GM23248 (cell line): ENCODE measurements at regions not wholly inside any gene's neighbourhood (a gene's known extent, or its start where the extent isn't known, plus 50 kb on each side); places are given as distances from the start of the nearest gene placed in this dataset.

Experiments
- EZH2 ChIP-seq: fragments of 200-600 bp; sonication (generic); IDR thresholded peaks from 2 replicates; pipeline ENCODE4 v1.6.1; 2018; ENCODE audit warnings: antibody characterized with exemption, mild to moderate bottlenecking; ENCODE audit not compliant: insufficient read depth, poor library complexity, severe bottlenecking
- EZH2phosphoT487 ChIP-seq: fragments of 200-600 bp; sonication (generic); IDR thresholded peaks from 2 replicates; pipeline ENCODE4 v1.6.1; 2018; ENCODE audit warnings: antibody characterized with exemption, moderate library complexity, mild to moderate bottlenecking, low read depth; ENCODE audit not compliant: insufficient read depth

GRCh38 chr6:130680116-130680515, 147.1 kb upstream of the SMLR1 start:
- no peak for TF ChIP-seq EZH2phosphoT487
- TF ChIP-seq EZH2: no peak
